Neutrophil (primary cell): ENCODE measurements at regions not wholly inside any gene's neighbourhood (a gene's known extent, or its start where the extent isn't known, plus 50 kb on each side); places are given as distances from the start of the nearest gene placed in this dataset.

Source experiments
- H3K27ac ChIP-seq: fragments of 200-600 bp; sonication (generic); 2 replicates; pipeline ENCODE4 v1.5.1; 2016; ENCODE audit warnings: mild to moderate bottlenecking, moderate library complexity
- H3K27me3 ChIP-seq: fragments of 200-600 bp; sonication (generic); 2 replicates; pipeline ENCODE4 v1.6.0; 2016; ENCODE audit warnings: mild to moderate bottlenecking
- H3K36me3 ChIP-seq: fragments of 200-600 bp; sonication (generic); 2 replicates; pipeline ENCODE4 v1.5.1; 2017
- H3K4me1 ChIP-seq, 2 experiments: fragments of 200-600 bp in 1 of 2; sonication (generic) in 1 of 2; 1 replicate in 1 of 2; 2 replicates in 1 of 2; pipeline versions ENCODE4 v1.5.1 to v1.6.1; 2013 to 2016; ENCODE audit warnings: low read depth in 1 of 2, low read length in 1 of 2, mild to moderate bottlenecking in 1 of 2, moderate library complexity in 1 of 2; ENCODE audit not compliant: control insufficient read depth in 1 of 2, insufficient read depth in 1 of 2
- H3K4me3 ChIP-seq, 2 experiments: fragments of 200-600 bp in 1 of 2; sonication (generic) in 1 of 2; 1 replicate in 1 of 2; 2 replicates in 1 of 2; pipeline ENCODE4 v1.5.1; 2013 to 2016; ENCODE audit warnings: low read depth in 1 of 2, low read length in 1 of 2, mild to moderate bottlenecking in 1 of 2, moderate library complexity in 1 of 2
- H3K9me3 ChIP-seq: fragments of 200-600 bp; sonication (generic); 2 replicates; pipeline ENCODE4 v1.5.1; 2016
- TF ChIP-seq, protein P1 (sequence below): fragments of 200-600 bp; sonication (generic); IDR thresholded peaks from 2 replicates; pipeline ENCODE4 v1.5.1; 2016; ENCODE audit warnings: antibody characterized with exemption

DNA sequence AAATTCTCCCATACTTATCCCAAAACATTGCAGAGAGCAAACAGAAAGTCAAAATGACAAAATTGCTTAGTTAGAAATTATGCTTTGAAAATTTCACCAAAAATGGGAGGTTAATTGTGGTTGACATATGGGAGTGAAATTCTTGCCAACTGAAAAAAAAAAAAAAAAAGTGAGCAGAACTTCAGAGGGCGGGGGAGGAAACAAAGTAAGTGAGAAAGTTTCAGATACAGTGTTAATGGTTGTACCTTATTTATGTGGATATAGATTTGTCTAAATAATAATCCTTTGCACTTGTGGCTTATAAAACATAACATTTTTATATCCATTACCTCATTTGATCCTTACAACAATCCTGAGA lies 91.5 kb upstream of the RAP2B start:
- TF ChIP-seq, protein P1, sequence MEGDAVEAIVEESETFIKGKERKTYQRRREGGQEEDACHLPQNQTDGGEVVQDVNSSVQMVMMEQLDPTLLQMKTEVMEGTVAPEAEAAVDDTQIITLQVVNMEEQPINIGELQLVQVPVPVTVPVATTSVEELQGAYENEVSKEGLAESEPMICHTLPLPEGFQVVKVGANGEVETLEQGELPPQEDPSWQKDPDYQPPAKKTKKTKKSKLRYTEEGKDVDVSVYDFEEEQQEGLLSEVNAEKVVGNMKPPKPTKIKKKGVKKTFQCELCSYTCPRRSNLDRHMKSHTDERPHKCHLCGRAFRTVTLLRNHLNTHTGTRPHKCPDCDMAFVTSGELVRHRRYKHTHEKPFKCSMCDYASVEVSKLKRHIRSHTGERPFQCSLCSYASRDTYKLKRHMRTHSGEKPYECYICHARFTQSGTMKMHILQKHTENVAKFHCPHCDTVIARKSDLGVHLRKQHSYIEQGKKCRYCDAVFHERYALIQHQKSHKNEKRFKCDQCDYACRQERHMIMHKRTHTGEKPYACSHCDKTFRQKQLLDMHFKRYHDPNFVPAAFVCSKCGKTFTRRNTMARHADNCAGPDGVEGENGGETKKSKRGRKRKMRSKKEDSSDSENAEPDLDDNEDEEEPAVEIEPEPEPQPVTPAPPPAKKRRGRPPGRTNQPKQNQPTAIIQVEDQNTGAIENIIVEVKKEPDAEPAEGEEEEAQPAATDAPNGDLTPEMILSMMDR = no peak
- H3K4me3 ChIP-seq = no peak overlapping the region
- no peaks in the 10 kb centered on the region for H3K9me3 ChIP-seq
- peak overlapping the region; percentile 62 for H3K27ac ChIP-seq
- H3K4me1 ChIP-seq = peaks cover 25 to 44% of the 10 kb centered on the region in 2 experiments
- H3K36me3 ChIP-seq = no peaks in the 10 kb centered on the region
- no peaks in the 10 kb centered on the region for H3K27me3 ChIP-seq

DNA sequence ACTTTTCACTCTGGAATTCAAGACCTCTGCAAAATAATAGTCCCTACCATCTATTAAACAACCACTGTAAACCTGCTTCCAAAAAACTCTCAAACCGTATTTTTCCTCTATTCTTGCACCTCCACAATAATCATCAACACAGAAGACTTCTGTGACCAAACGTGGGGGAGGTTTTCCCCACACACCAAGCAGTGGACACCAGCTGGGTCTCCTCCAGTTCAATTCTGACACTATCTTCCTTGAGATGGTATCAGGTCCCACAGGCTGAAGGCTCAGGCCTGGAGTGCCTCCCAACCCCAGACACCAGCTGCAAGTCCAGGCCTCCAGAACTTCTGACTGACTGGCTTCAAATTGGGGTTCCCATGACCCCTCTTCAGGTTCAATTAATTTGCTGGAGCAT lies 89.6 kb upstream of the RAP2B start:
- H3K36me3 ChIP-seq = no peaks in the 10 kb centered on the region
- H3K27ac ChIP-seq = no peak overlapping the region
- TF ChIP-seq, protein P1 = no peak
- peaks cover 19 to 35% of the 10 kb centered on the region in 2 experiments for H3K4me1 ChIP-seq
- no peaks in the 10 kb centered on the region for H3K9me3 ChIP-seq
- H3K27me3 ChIP-seq = no peaks in the 10 kb centered on the region
- no peak overlapping the region for H3K4me3 ChIP-seq

DNA sequence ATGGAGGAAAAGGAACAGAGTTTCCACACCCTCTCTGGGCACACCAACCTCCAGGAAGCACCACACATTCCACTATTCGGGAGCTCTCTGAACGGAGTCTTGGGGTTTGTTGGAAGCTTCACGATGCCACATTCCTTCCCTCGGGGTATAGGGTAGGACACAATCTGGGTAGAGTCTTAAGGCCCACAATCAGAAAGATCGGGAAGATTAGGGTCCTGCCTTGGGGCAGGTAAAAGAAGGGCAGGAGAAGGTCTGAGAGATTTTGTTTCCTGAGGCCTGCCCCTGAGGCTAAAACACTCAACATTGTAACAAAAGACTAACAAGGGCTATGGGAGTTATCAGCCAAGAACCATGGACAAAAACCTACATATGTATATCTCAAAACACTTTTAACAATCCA lies 89.2 kb upstream of the RAP2B start:
- TF ChIP-seq, protein P1 = no peak
- peaks cover 17 to 31% of the 10 kb centered on the region in 2 experiments for H3K4me1 ChIP-seq
- H3K4me3 ChIP-seq = no peak overlapping the region
- no peaks in the 10 kb centered on the region for H3K27me3 ChIP-seq
- no peaks in the 10 kb centered on the region for H3K36me3 ChIP-seq
- no peaks in the 10 kb centered on the region for H3K9me3 ChIP-seq
- H3K27ac ChIP-seq = no peak overlapping the region

DNA sequence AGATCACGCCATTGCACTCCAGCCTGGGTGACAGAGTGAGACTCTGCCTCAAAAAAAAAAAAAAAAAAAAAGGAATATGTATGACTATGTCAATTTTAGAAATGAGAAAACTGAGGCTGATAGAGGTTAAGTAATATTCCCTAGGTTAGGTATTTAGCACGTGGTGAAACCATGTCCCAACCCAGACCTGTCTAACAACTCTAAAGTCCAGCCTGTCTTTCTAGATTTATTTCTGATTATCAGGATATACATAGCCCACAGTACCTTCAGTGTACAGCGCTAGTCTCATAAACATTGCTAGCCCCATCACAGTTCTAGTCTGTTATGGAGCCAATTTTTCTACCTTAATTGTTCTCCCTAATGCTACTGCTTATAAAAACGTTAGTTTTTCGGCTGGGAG lies 88.4 kb upstream of the RAP2B start:
- TF ChIP-seq, protein P1 = no peak
- H3K36me3 ChIP-seq = no peaks in the 10 kb centered on the region
- no peak overlapping the region for H3K27ac ChIP-seq
- H3K4me3 ChIP-seq = no peak overlapping the region
- H3K27me3 ChIP-seq = no peaks in the 10 kb centered on the region
- H3K4me1 ChIP-seq = peaks cover 12 to 25% of the 10 kb centered on the region in 2 experiments
- no peaks in the 10 kb centered on the region for H3K9me3 ChIP-seq

DNA sequence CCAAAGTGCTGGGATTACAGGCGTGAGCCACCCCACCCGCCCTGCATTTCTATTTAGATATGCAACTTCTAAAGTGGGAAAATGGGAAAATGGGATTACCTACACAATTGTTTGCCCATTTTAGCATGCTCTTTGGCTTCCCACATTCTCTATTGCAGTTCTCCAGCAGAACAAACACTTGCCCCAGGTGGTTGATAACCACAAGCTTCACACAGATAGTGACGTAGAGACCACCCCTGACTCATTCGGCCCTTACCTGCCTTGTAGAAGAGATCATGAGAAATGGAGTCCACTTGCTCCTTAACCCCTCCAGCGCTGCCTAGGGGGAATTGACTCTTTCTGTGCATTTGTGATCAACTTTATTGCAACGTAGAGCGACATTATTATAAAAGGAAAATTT lies 83.2 kb upstream of the RAP2B start:
- TF ChIP-seq, protein P1 = no peak
- no peaks in the 10 kb centered on the region for H3K9me3 ChIP-seq
- no peak overlapping the region for H3K4me3 ChIP-seq
- H3K27ac ChIP-seq = no peak overlapping the region
- no peaks in the 10 kb centered on the region for H3K36me3 ChIP-seq
- H3K27me3 ChIP-seq = no peaks in the 10 kb centered on the region
- peaks cover 5 to 15% of the 10 kb centered on the region in 2 experiments for H3K4me1 ChIP-seq

DNA sequence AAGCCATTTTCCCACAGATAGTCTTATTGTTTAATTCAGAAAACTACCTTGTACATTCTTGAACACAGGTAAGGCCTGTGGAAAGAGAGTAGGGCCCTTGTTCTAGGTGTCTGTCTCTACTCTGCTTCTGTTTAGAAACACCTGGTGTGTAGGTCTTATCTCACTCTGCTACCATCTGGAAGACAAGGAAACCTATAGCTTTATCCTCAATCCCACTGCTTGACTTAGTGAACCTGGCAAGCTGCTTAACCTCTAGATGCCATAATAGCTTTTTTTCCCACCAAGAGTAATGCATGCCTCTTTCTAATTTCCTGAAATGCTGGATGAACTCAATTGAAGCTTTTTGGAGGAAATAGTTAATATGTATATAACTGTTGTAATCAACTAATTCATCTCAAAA lies 82.6 kb upstream of the RAP2B start:
- no peaks in the 10 kb centered on the region for H3K27me3 ChIP-seq
- no peak overlapping the region for H3K27ac ChIP-seq
- peaks cover 5 to 15% of the 10 kb centered on the region in 2 experiments for H3K4me1 ChIP-seq
- H3K9me3 ChIP-seq = no peaks in the 10 kb centered on the region
- TF ChIP-seq, protein P1 = no peak
- no peak overlapping the region for H3K4me3 ChIP-seq
- no peaks in the 10 kb centered on the region for H3K36me3 ChIP-seq
